ENCODE measurements at regions not wholly inside any gene's neighbourhood (a gene's known extent, or its start where the extent isn't known, plus 50 kb on each side); places are given as distances from the start of the nearest gene placed in this dataset.

- WGBS, 4 donors: 49 to 77% (median 61%) methylated on average over 1 of the region's 1 CpG
- no peaks in the 10 kb centered on the region for H3K9me3 ChIP-seq (replicated peaks in 1 of 3)
- H3K36me3 ChIP-seq (replicated peaks in 1 of 2): no peaks in the 10 kb centered on the region
Observed at GRCh38 chr10:52514481-52514880, 200.4 kb downstream of the DKK1 start.

GRCh38 chr10:52517012-52517411, 202.9 kb downstream of the DKK1 start:
- H3K9me3 ChIP-seq (replicated peaks in 1 of 3): no peaks in the 10 kb centered on the region
- no peak overlapping the region for H3K4me3 ChIP-seq
- no peaks in the 10 kb centered on the region for H3K4me1 ChIP-seq (replicated peaks in 1 of 2)
- no peak for DNase-seq
- H3K36me3 ChIP-seq (replicated peaks in 1 of 2): no peaks in the 10 kb centered on the region
- 39 to 62% (median 44%) methylated on average over 2 of the region's 2 CpGs for WGBS, 4 donors
- intact Hi-C loops (cut with DNase I): no loop called here
- H3K27ac ChIP-seq: no peak overlapping the region
- H3K27me3 ChIP-seq: no peaks in the 10 kb centered on the region
- TF ChIP-seq POLR2A (IDR thresholded peaks at IDR 0.05) (no peak), CTCF (IDR thresholded peaks at IDR 0.05) (no peak)

More at GRCh38 chr10:52514481-52514880, 200.4 kb downstream of the DKK1 start:
- intact Hi-C loops (cut with DNase I): no loop called here
- Histone ChIP-seq H3K27me3 (no peaks in the 10 kb centered on the region), H3K4me3 (no peak overlapping the region), H3K27ac (no peak overlapping the region), H3K4me1 (replicated peaks in 1 of 2) (no peaks in the 10 kb centered on the region)
- TF ChIP-seq CTCF (IDR thresholded peaks at IDR 0.05) (no peak), POLR2A (IDR thresholded peaks at IDR 0.05) (no peak)
- DNase-seq: no peak

- DNase-seq: no peak
Observed at GRCh38 chr10:52523696-52524095, 209.6 kb downstream of the DKK1 start.

GRCh38 chr10:52525761-52526160, 211.7 kb downstream of the DKK1 start:
- WGBS, 4 donors: 60 to 66% (median 63%) methylated on average over 2 of the region's 2 CpGs
- Histone ChIP-seq H3K9me3 (replicated peaks in 1 of 3) (no peaks in the 10 kb centered on the region), H3K27ac (no peak overlapping the region), H3K4me1 (replicated peaks in 1 of 2) (no peaks in the 10 kb centered on the region), H3K36me3 (replicated peaks in 1 of 2) (no peaks in the 10 kb centered on the region), H3K4me3 (no peak overlapping the region), H3K27me3 (no peaks in the 10 kb centered on the region)
- intact Hi-C loops (cut with DNase I): no loop called here
- DNase-seq: no peak
- no peak for TF ChIP-seq POLR2A (IDR thresholded peaks at IDR 0.05)
- TF ChIP-seq CTCF (IDR thresholded peaks at IDR 0.05): no peak

More at GRCh38 chr10:52523696-52524095, 209.6 kb downstream of the DKK1 start:
- Histone ChIP-seq H3K4me3 (no peak overlapping the region), H3K27me3 (no peaks in the 10 kb centered on the region), H3K9me3 (replicated peaks in 1 of 3) (no peaks in the 10 kb centered on the region), H3K27ac (no peak overlapping the region), H3K36me3 (replicated peaks in 1 of 2) (no peaks in the 10 kb centered on the region), H3K4me1 (replicated peaks in 1 of 2) (no peaks in the 10 kb centered on the region)
- intact Hi-C loops (cut with DNase I): no loop called here
- no peak for TF ChIP-seq POLR2A (IDR thresholded peaks at IDR 0.05)
- TF ChIP-seq CTCF (IDR thresholded peaks at IDR 0.05): no peak

Data from adrenal gland (tissue), 9 donors.